Activated CD4-positive, alpha-beta T cell treated with anti-CD3 and anti-CD28 coated beads, Interleukin-2, amount 10 ng/mL, durations not matched to agents 24 days and 14 days (primary cell): ENCODE measurements at regions not wholly inside any gene's neighbourhood (a gene's known extent, or its start where the extent isn't known, plus 50 kb on each side); places are given as distances from the start of the nearest gene placed in this dataset.

ENCODE experiments used
- DNase-seq: peaks from one replicate; pipeline ENCODE4 v3.0.0; 2022
- H3K27ac Mint-ChIP-seq: one replicate; pipeline ENCODE4 v1.8.0; 2022; ENCODE audit warnings: mild to moderate bottlenecking, mixed read lengths
- H3K27me3 Mint-ChIP-seq: one replicate; pipeline ENCODE4 v1.8.0; 2022; ENCODE audit warnings: mixed read lengths
- H3K36me3 Mint-ChIP-seq: one replicate; pipeline ENCODE4 v1.8.0; 2022; ENCODE audit warnings: low read depth, mild to moderate bottlenecking, mixed read lengths
- H3K4me1 Mint-ChIP-seq: one replicate; pipeline ENCODE4 v1.8.0; 2021; ENCODE audit warnings: mixed read lengths
- H3K4me3 Mint-ChIP-seq: one replicate; pipeline ENCODE4 v1.8.0; 2022; ENCODE audit warnings: mild to moderate bottlenecking, moderate library complexity, mixed read lengths
- H3K9me3 Mint-ChIP-seq: one replicate; pipeline ENCODE4 v1.8.0; 2021; ENCODE audit warnings: mixed read lengths
- intact Hi-C: fragments of 100-400 bp; cut with micrococcal nuclease; formaldehyde crosslinking; loops from one replicate; pipeline ENCODE4 v1.15.1; 2023

GRCh38 chr5:57315941-57316340 lies 142.1 kb downstream of the GPBP1 start:
- H3K4me1 Mint-ChIP-seq: peaks cover 3% of the 10 kb centered on the region
- no peak overlapping the region for H3K27ac Mint-ChIP-seq
- intact Hi-C loops: no loop called here
- no peaks in the 10 kb centered on the region for H3K36me3 Mint-ChIP-seq
- no peaks in the 10 kb centered on the region for H3K27me3 Mint-ChIP-seq
- no peak for DNase-seq
- H3K9me3 Mint-ChIP-seq: no peaks in the 10 kb centered on the region
- H3K4me3 Mint-ChIP-seq: no peak overlapping the region
